Stimulated activated naive CD8-positive, alpha-beta T cell treated with anti-CD3 and anti-CD28 coated beads, Interleukin-15, amount 100 ng/mL, for 72 hours (primary cell): ENCODE measurements at regions not wholly inside any gene's neighbourhood (a gene's known extent, or its start where the extent isn't known, plus 50 kb on each side); places are given as distances from the start of the nearest gene placed in this dataset.
"Not testable (repeated sequence)": the region's sequence is repeated elsewhere in the genome, so short reads cannot be mapped to it uniquely, and the experiment has no call there.

ENCODE experiments used
- ATAC-seq: fragments of 150-1000 bp; cut with Tn5 transposase; 2 replicates; pipeline ENCODE4 v1.10.0; 2021; ENCODE audit warnings: mild to moderate bottlenecking, moderate library complexity
- DNase-seq, 2 donors: peaks; one replicate each; pipeline ENCODE4 v3.0.0; 2021 to 2022
- H3K27ac Mint-ChIP-seq, 2 donors: one replicate each; pipeline ENCODE4 v1.8.0; 2022; ENCODE audit warnings: mild to moderate bottlenecking in 2 of 2, mixed read lengths in 2 of 2, moderate library complexity in 2 of 2
- H3K27me3 Mint-ChIP-seq: one replicate; pipeline ENCODE4 v1.8.0; 2022; ENCODE audit warnings: mixed read lengths
- H3K4me1 Mint-ChIP-seq: one replicate; pipeline ENCODE4 v1.8.0; 2022; ENCODE audit warnings: mild to moderate bottlenecking, mixed read lengths
- H3K4me3 Mint-ChIP-seq, 2 donors: one replicate each; pipeline ENCODE4 v1.8.0; 2022; ENCODE audit warnings: mild to moderate bottlenecking in 2 of 2, mixed read lengths in 2 of 2, moderate library complexity in 1 of 2
- H3K9me3 Mint-ChIP-seq, 2 donors: one replicate each; pipeline ENCODE4 v1.8.0; 2022; ENCODE audit warnings: mixed read lengths in 2 of 2

- Mint-ChIP-seq H3K27ac (no peak overlapping the region), H3K4me1 (no peaks in the 10 kb centered on the region), H3K27me3 (no peaks in the 10 kb centered on the region), H3K9me3 (no peaks in the 10 kb centered on the region), H3K4me3 (no peak overlapping the region)
- no peak for DNase-seq
- no peak for ATAC-seq
Observed at GRCh38 chr18:60182223-60182622, 190.4 kb downstream of the MC4R start.

- H3K4me1 Mint-ChIP-seq, result no peaks in the 10 kb centered on the region
- H3K4me3 Mint-ChIP-seq, result no peak overlapping the region
- H3K27me3 Mint-ChIP-seq, result no peaks in the 10 kb centered on the region
- DNase-seq (no peak), ATAC-seq (no peak)
- H3K27ac Mint-ChIP-seq, result no peak overlapping the region
- H3K9me3 Mint-ChIP-seq, result no peaks in the 10 kb centered on the region
Observed at GRCh38 chr18:60180671-60181070, 191.9 kb downstream of the MC4R start.

GRCh38 chr18:60178224-60178623 lies 194.4 kb downstream of the MC4R start:
- H3K4me3 Mint-ChIP-seq, H3K9me3 Mint-ChIP-seq, ATAC-seq, H3K4me1 Mint-ChIP-seq, H3K27me3 Mint-ChIP-seq, H3K27ac Mint-ChIP-seq, DNase-seq: not testable (repeated sequence)

- Mint-ChIP-seq H3K4me1 (no peaks in the 10 kb centered on the region), H3K27me3 (no peaks in the 10 kb centered on the region), H3K4me3 (no peak overlapping the region), H3K27ac (no peak overlapping the region), H3K9me3 (no peaks in the 10 kb centered on the region)
- DNase-seq, result no peak
- no peak for ATAC-seq
Observed at GRCh38 chr18:60176259-60176658, 196.3 kb downstream of the MC4R start.

GRCh38 chr18:60174832-60175231 lies 197.7 kb downstream of the MC4R start:
- DNase-seq, result no peak
- H3K4me3 Mint-ChIP-seq, result no peak overlapping the region
- no peaks in the 10 kb centered on the region for H3K4me1 Mint-ChIP-seq

GRCh38 chr18:60172030-60172429 lies 200.5 kb downstream of the MC4R start:
- Mint-ChIP-seq H3K4me3 (no peak overlapping the region), H3K27me3 (no peaks in the 10 kb centered on the region), H3K4me1 (no peaks in the 10 kb centered on the region), H3K9me3 (no peaks in the 10 kb centered on the region), H3K27ac (no peak overlapping the region)
- DNase-seq, result no peak
- ATAC-seq, result no peak

More at GRCh38 chr18:60174832-60175231, 197.7 kb downstream of the MC4R start:
- no peaks in the 10 kb centered on the region for H3K27me3 Mint-ChIP-seq
- ATAC-seq, result no peak
- H3K27ac Mint-ChIP-seq, result no peak overlapping the region
- H3K9me3 Mint-ChIP-seq, result no peaks in the 10 kb centered on the region

- Mint-ChIP-seq H3K27me3 (no peaks in the 10 kb centered on the region), H3K9me3 (peaks cover 4 to 7% of the 10 kb centered on the region in 2 donors), H3K4me3 (no peak overlapping the region), H3K27ac (no peak overlapping the region), H3K4me1 (no peaks in the 10 kb centered on the region)
- DNase-seq (no peak), ATAC-seq (no peak)
Observed at GRCh38 chr18:60163622-60164021, 209.0 kb downstream of the MC4R start.

- peaks cover 4 to 7% of the 10 kb centered on the region in 2 donors for H3K9me3 Mint-ChIP-seq
- no peak overlapping the region for H3K4me3 Mint-ChIP-seq
- no peaks in the 10 kb centered on the region for H3K4me1 Mint-ChIP-seq
- ATAC-seq (no peak), DNase-seq (no peak)
- no peak overlapping the region for H3K27ac Mint-ChIP-seq
- H3K27me3 Mint-ChIP-seq, result no peaks in the 10 kb centered on the region
Observed at GRCh38 chr18:60162388-60162787, 210.2 kb downstream of the MC4R start.

- no peak for DNase-seq
- no peak overlapping the region for H3K4me3 Mint-ChIP-seq
- H3K9me3 Mint-ChIP-seq, result no peaks in the 10 kb centered on the region
- no peak for ATAC-seq
- no peak overlapping the region for H3K27ac Mint-ChIP-seq
- H3K27me3 Mint-ChIP-seq, result no peaks in the 10 kb centered on the region
- no peaks in the 10 kb centered on the region for H3K4me1 Mint-ChIP-seq
Observed at GRCh38 chr18:60157810-60158209, 214.8 kb downstream of the MC4R start.

- Mint-ChIP-seq H3K4me1 (no peaks in the 10 kb centered on the region), H3K27me3 (no peaks in the 10 kb centered on the region), H3K9me3 (no peaks in the 10 kb centered on the region), H3K4me3 (no peak overlapping the region), H3K27ac (no peak overlapping the region)
- DNase-seq (no peak), ATAC-seq (no peak)
Observed at GRCh38 chr18:60153376-60153775, 219.2 kb downstream of the MC4R start.

- no peak for ATAC-seq
- H3K4me1 Mint-ChIP-seq, result no peaks in the 10 kb centered on the region
- DNase-seq, result no peak
- H3K27ac Mint-ChIP-seq, result peak overlapping the region in 1 of 2 donors; percentile 60
- H3K4me3 Mint-ChIP-seq, result no peak overlapping the region
- no peaks in the 10 kb centered on the region for H3K27me3 Mint-ChIP-seq
- no peaks in the 10 kb centered on the region for H3K9me3 Mint-ChIP-seq
Observed at GRCh38 chr18:60149316-60149715, 223.3 kb downstream of the MC4R start.

- Mint-ChIP-seq H3K4me3 (no peak overlapping the region), H3K27ac (no peak overlapping the region), H3K4me1 (no peaks in the 10 kb centered on the region), H3K27me3 (no peaks in the 10 kb centered on the region), H3K9me3 (no peaks in the 10 kb centered on the region)
- DNase-seq, result no peak
- no peak for ATAC-seq
Observed at GRCh38 chr18:60147323-60147722, 225.3 kb downstream of the MC4R start.

- no peak overlapping the region for H3K27ac Mint-ChIP-seq
- H3K4me3 Mint-ChIP-seq, result no peak overlapping the region
- ATAC-seq (peak; percentile 12), DNase-seq (no peak)
- H3K4me1 Mint-ChIP-seq, result no peaks in the 10 kb centered on the region
- H3K9me3 Mint-ChIP-seq, result no peaks in the 10 kb centered on the region
- no peaks in the 10 kb centered on the region for H3K27me3 Mint-ChIP-seq
Observed at GRCh38 chr18:60146220-60146960, 226.2 kb downstream of the MC4R start.

GRCh38 chr18:60145776-60146175 lies 226.8 kb downstream of the MC4R start:
- Mint-ChIP-seq H3K27ac (no peak overlapping the region), H3K27me3 (no peaks in the 10 kb centered on the region), H3K4me1 (no peaks in the 10 kb centered on the region), H3K4me3 (no peak overlapping the region), H3K9me3 (no peaks in the 10 kb centered on the region)
- ATAC-seq (peak; percentile 43), DNase-seq (no peak)

GRCh38 chr18:60134806-60135205 lies 235.0 kb downstream of the PMAIP1 start:
- DNase-seq, result no peak
- Mint-ChIP-seq H3K27ac (no peak overlapping the region), H3K4me3 (no peak overlapping the region), H3K4me1 (no peaks in the 10 kb centered on the region), H3K27me3 (no peaks in the 10 kb centered on the region), H3K9me3 (peaks cover 0 to 5% of the 10 kb centered on the region in 2 donors)
- ATAC-seq, result no peak

- H3K4me1 Mint-ChIP-seq, result no peaks in the 10 kb centered on the region
- H3K4me3 Mint-ChIP-seq, result no peak overlapping the region
- DNase-seq (no peak), ATAC-seq (no peak)
- no peak overlapping the region for H3K27ac Mint-ChIP-seq
- no peaks in the 10 kb centered on the region for H3K27me3 Mint-ChIP-seq
- no peaks in the 10 kb centered on the region for H3K9me3 Mint-ChIP-seq
Observed at GRCh38 chr18:60130284-60130683, 230.5 kb downstream of the PMAIP1 start.

- no peaks in the 10 kb centered on the region for H3K27me3 Mint-ChIP-seq
- ATAC-seq (no peak), DNase-seq (no peak)
- H3K4me3 Mint-ChIP-seq, result no peak overlapping the region
- no peak overlapping the region for H3K27ac Mint-ChIP-seq
- peaks cover 7 to 8% of the 10 kb centered on the region in 2 donors for H3K9me3 Mint-ChIP-seq
- H3K4me1 Mint-ChIP-seq, result no peaks in the 10 kb centered on the region
Observed at GRCh38 chr18:60123031-60123430, 223.2 kb downstream of the PMAIP1 start.
